GM21529 (cell line): ENCODE measurements at regions not wholly inside any gene's neighbourhood (a gene's known extent, or its start where the extent isn't known, plus 50 kb on each side); places are given as distances from the start of the nearest gene placed in this dataset.
"Not testable (repeated sequence)": the region's sequence is repeated elsewhere in the genome, so short reads cannot be mapped to it uniquely, and the experiment has no call there.

ENCODE experiments used
- ATAC-seq: cut with Tn5 transposase; IDR thresholded peaks from one replicate; pipeline ENCODE4 v1.9.1; 2021; ENCODE audit not compliant: unreplicated experiment

- no peak for ATAC-seq
These were observed 575.4 kb downstream of the NTRK3 start for GRCh38 chr15:87681104-87681503.

- no peak for ATAC-seq
These were observed 576.3 kb downstream of the NTRK3 start for GRCh38 chr15:87680208-87680607.

- no peak for ATAC-seq
These were observed 581.3 kb downstream of the NTRK3 start for GRCh38 chr15:87675271-87675670.

- ATAC-seq, result no peak
These were observed 583.9 kb downstream of the NTRK3 start for GRCh38 chr15:87672309-87673288.

GRCh38 chr15:87671289-87671688, 585.2 kb downstream of the NTRK3 start:
- no peak for ATAC-seq

- no peak for ATAC-seq
These were observed 586.7 kb downstream of the NTRK3 start for GRCh38 chr15:87669846-87670245.

- not testable (repeated sequence) for ATAC-seq
These were observed 587.6 kb downstream of the NTRK3 start for GRCh38 chr15:87668768-87669564.

- ATAC-seq, result no peak
These were observed 588.9 kb downstream of the NTRK3 start for GRCh38 chr15:87667643-87668042.

GRCh38 chr15:87662575-87662974, 594.0 kb downstream of the NTRK3 start:
- ATAC-seq, result no peak

- no peak for ATAC-seq
These were observed 594.8 kb downstream of the NTRK3 start for GRCh38 chr15:87661454-87662355.

- ATAC-seq, result no peak
These were observed 596.0 kb downstream of the NTRK3 start for GRCh38 chr15:87660251-87661129.

- no peak for ATAC-seq
These were observed 600.2 kb downstream of the NTRK3 start for GRCh38 chr15:87656372-87656771.

GRCh38 chr15:87653646-87654045, 602.9 kb downstream of the NTRK3 start:
- no peak for ATAC-seq

GRCh38 chr15:87649175-87649574, 607.4 kb downstream of the NTRK3 start:
- no peak for ATAC-seq

GRCh38 chr15:87648278-87648677, 608.3 kb downstream of the NTRK3 start:
- no peak for ATAC-seq

GRCh38 chr15:87645723-87646122, 610.8 kb downstream of the NTRK3 start:
- no peak for ATAC-seq

GRCh38 chr15:87642997-87643396, 613.5 kb downstream of the NTRK3 start:
- ATAC-seq, result not testable (repeated sequence)

- no peak for ATAC-seq
These were observed 617.1 kb downstream of the NTRK3 start for GRCh38 chr15:87639305-87640011.

- no peak for ATAC-seq
These were observed 617.9 kb downstream of the NTRK3 start for GRCh38 chr15:87638554-87639083.
